ENCODE measurements at regions not wholly inside any gene's neighbourhood (a gene's known extent, or its start where the extent isn't known, plus 50 kb on each side); places are given as distances from the start of the nearest gene placed in this dataset.

DNA sequence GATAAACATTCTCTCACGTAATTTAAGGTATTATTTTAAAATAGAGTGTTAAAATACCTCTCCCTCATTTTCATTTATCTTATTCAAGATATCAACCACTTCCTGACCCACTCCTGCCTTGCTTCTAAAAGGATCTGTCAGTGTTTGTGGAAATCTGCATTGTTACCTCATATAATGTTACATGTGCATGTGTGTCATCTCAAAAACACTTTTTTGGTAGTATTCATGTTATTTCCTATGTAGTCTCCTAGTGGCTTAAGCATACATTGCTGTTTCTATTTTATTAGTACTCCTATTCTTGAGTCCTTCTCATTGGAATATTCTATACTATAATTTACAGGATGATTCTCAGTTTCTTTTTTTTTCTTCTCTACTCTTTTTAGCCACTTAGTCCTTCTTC, 1360.7 kb upstream of the CELF2 start:
- H3K56ac ChIP-seq (ENCODE audit: extremely low read depth, insufficient read depth, low read length), result no peak overlapping the region
- dilution Hi-C loops (cut with HindIII; ENCODE audit: low sequenced_read_pairs, unreplicated experiment) (no loop called here), in situ Hi-C loops (cut with MboI; ENCODE audit: low sequenced_read_pairs) (no loop called here), intact Hi-C loops (cut with micrococcal nuclease) (no loop called here)
- no peak overlapping the region for H2AK9ac ChIP-seq (replicated peaks; ENCODE audit: low read depth, low read length, poor library complexity)
- peak; percentile 44 for ATAC-seq (ENCODE audit: low read depth)
- BruUV-seq (replicated peaks), result no TSS peak
- H3K9me1 ChIP-seq (ENCODE audit: insufficient read depth, low read length), result no peaks in the 10 kb centered on the region
- no peak overlapping the region for H3K18ac ChIP-seq (ENCODE audit: low read depth, low read length)
- H2BK5ac ChIP-seq (ENCODE audit: low read depth, low read length, poor library complexity, severe bottlenecking), result no peak overlapping the region
- H3K23ac ChIP-seq (ENCODE audit: low read depth, low read length), result no peak overlapping the region
- no CpG with 5 or more reads among the region's 1 CpG for WGBS, 2 experiments (ENCODE audit: extremely low coverage in 2 of 2, insufficient read length in 1 of 2)
- H3K4ac ChIP-seq (ENCODE audit: low read depth, low read length), result no peak overlapping the region
- no peak overlapping the region for H3K9ac ChIP-seq (ENCODE audit: low read depth, low read length)
- H3K79me1 ChIP-seq (ENCODE audit: low read depth in 1 of 2, low read length in 2 of 2), result no peaks in the 10 kb centered on the region
- no peak for TF ChIP-seq USF2 (IDR thresholded peaks at IDR 0.05; ENCODE audit: low read depth, low read length)
- no peak for TF ChIP-seq RCOR1 (IDR thresholded peaks at IDR 0.05; ENCODE audit: insufficient replicate concordance, low read length)
- TF ChIP-seq CEBPB (IDR thresholded peaks at IDR 0.05; ENCODE audit: low read depth, low read length), result no peak
- no peak for TF ChIP-seq POLR2A (IDR thresholded peaks at IDR 0.05; ENCODE audit: low read depth, low read length)
- no peak for TF ChIP-seq RAD21 (IDR thresholded peaks at IDR 0.05; ENCODE audit: low read length)
- no peak for TF ChIP-seq ELK1 (IDR thresholded peaks at IDR 0.05; ENCODE audit: borderline replicate concordance, low read depth, low read length)
- TF ChIP-seq CTCF (conservative IDR thresholded peaks at IDR 0.05; ENCODE audit: low read depth, low read length), result no peak
- no peak for TF ChIP-seq FOS (IDR thresholded peaks at IDR 0.05; ENCODE audit: low read depth, low read length)
- TF ChIP-seq MAFK (IDR thresholded peaks at IDR 0.05; ENCODE audit: low read depth, low read length), result no peak
- TF ChIP-seq BHLHE40 (IDR thresholded peaks at IDR 0.05; ENCODE audit: low read depth, low read length), result no peak
- POLR2A ChIA-PET (ENCODE audit: unreplicated experiment), result no interaction called here
- H2AFZ ChIP-seq (replicated peaks; ENCODE audit: low read length, poor library complexity), result no peak overlapping the region
- no peaks in the 10 kb centered on the region for H3K9me3 ChIP-seq (ENCODE audit: control insufficient read depth, insufficient read depth, low read length)
- no peak overlapping the region for H4K5ac ChIP-seq (ENCODE audit: low read depth, low read length)
- no peak overlapping the region for H2BK120ac ChIP-seq (ENCODE audit: low read depth, low read length)
- CTCF ChIA-PET, result no interaction called here
- no peak overlapping the region for H2BK15ac ChIP-seq (ENCODE audit: low read depth, low read length)
- no peak overlapping the region for H4K8ac ChIP-seq (ENCODE audit: low read depth in 2 of 2, low read length in 2 of 2)
- no peak overlapping the region for H3K14ac ChIP-seq (replicated peaks; ENCODE audit: low read depth, low read length)
- no peak overlapping the region for H2BK20ac ChIP-seq (ENCODE audit: low read depth, low read length)
- H4K91ac ChIP-seq (ENCODE audit: insufficient read depth, low read depth, low read length), result no peak overlapping the region
- no peaks in the 10 kb centered on the region for H3K36me3 ChIP-seq (ENCODE audit: control insufficient read depth, insufficient read depth, low read length)
- no peaks in the 10 kb centered on the region for H4K20me1 ChIP-seq (ENCODE audit: insufficient read depth, low read length)
- H2AK5ac ChIP-seq (ENCODE audit: low read depth, low read length), result no peak overlapping the region
- no peaks in the 10 kb centered on the region for H3K27me3 ChIP-seq (ENCODE audit: control insufficient read depth, insufficient read depth, low read length)
- no peak overlapping the region for H3K27ac ChIP-seq (ENCODE audit: insufficient read depth, low read length)
- no peak overlapping the region for H3K4me2 ChIP-seq (ENCODE audit: low read depth, low read length)
- DNase-seq, result peak; percentile 29
- no peak overlapping the region for H3K4me3 ChIP-seq (ENCODE audit: insufficient read depth, low read depth, low read length)
- no peaks in the 10 kb centered on the region; the same call in 1 of the 2 replicates for H3K4me1 ChIP-seq (ENCODE audit: control insufficient read depth, insufficient read depth, low read length)

All from IMR-90 (cell line).